ENCODE measurements at regions not wholly inside any gene's neighbourhood (a gene's known extent, or its start where the extent isn't known, plus 50 kb on each side); places are given as distances from the start of the nearest gene placed in this dataset.

DNA sequence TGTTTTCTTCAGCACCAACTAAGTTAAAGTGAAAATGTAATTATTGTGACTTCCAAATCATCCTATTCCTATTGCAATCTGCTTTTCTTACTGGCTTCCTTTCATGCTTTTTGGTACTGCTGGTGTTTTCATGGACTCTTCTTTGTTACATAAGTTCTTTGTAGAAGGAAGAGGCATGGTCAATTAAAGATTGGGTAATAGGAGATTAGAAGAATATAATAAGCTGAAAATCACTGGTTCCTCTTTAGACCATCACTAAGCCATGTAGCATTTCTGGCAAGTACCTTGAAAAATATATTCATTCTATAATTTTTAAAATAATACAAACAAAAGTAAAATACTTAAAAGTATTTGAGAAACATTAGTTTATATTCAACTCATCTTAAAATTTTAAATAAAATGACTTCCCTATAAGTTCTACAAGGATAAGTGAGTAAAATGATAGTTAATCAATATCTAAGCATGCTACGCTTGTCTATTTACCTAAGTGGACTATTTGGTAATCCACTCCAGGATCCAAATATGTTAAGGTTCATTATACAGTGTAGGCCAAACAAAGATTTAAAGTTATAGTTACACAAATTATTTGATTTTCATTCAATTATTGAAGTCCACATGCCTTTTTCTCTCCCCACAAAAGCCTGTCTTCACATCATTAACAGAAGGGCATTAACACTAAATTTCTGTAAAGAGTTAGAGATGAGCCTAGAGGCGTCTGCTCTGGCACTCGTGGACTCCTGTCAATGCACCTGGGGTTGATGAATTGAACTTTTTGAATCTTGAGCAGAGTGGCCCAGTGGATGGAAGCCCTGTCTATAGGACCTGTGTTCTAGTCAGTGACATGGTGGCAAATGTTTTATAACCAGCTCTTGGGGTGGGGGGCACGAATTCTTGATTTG is 408.1 kb downstream of the INHBA start:
- TF ChIP-seq POLR2A (IDR thresholded peaks at IDR 0.05; ENCODE audit: low read length) (no peak), GATA1 (IDR thresholded peaks at IDR 0.05; ENCODE audit: low read depth, low read length) (no peak)

Data from erythroblast (primary cell).